ENCODE measurements at regions not wholly inside any gene's neighbourhood (a gene's known extent, or its start where the extent isn't known, plus 50 kb on each side); places are given as distances from the start of the nearest gene placed in this dataset.

DNA sequence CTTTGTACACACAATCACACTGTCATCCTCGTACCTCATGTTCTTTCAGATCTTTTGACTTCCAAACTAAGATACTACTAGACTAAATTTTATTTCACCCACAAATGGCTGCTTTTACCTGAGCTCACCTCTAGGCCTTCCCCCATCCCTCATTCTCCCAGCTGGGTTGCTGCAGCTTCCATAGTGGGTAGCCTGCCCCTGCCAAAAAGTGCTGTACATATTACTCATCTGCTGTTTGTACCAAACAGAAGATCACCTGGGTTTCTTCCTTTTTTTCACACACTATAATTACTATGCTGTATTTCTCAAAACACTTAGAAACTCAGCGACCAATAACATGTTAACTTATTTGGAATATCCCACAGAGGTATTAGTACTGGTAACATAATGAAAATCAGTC is 267.6 kb upstream of the PRDM1 start:
- no peak overlapping the region for H3K9ac ChIP-seq (ENCODE audit: insufficient read depth, low read depth, low read length)
- FAIRE-seq: no peak
- POLR2A ChIA-PET: no interaction called here
- no peak overlapping the region for H2AFZ ChIP-seq (ENCODE audit: low read length)
- in situ Hi-C loops (cut with HindIII; ENCODE audit: extremely low pct_ligation_motif_present, low pct_unique_long_range_greater_than_20kb) (no loop called here), intact Hi-C loops (cut with micrococcal nuclease; ENCODE audit: unreplicated experiment) (no loop called here)
- TF ChIP-seq RARG (CRISPR knock-in tag; IDR thresholded peaks at IDR 0.05; ENCODE audit: low read depth) (no peak), CBX2 (IDR thresholded peaks at IDR 0.05; ENCODE audit: low read depth, low read length) (no peak), CBX2 (CRISPR knock-in tag; IDR thresholded peaks at IDR 0.05; ENCODE audit: low read depth) (no peak), RAD21 (CRISPR knock-in tag; IDR thresholded peaks at IDR 0.05) (no peak), CBX1 (IDR thresholded peaks at IDR 0.05; ENCODE audit: low read depth) (no peak)
- H3K4me1 ChIP-seq (ENCODE audit: insufficient read depth, low read length): no peaks in the 10 kb centered on the region
- H4K20me1 ChIP-seq (ENCODE audit: insufficient read depth, low read length): no peaks in the 10 kb centered on the region
- no peaks in the 10 kb centered on the region for H3K79me2 ChIP-seq (ENCODE audit: insufficient read depth, low read length)
- ATAC-seq: no peak
- H3K27ac ChIP-seq (ENCODE audit: extremely low read length, insufficient read depth, low read length): no peak overlapping the region
- CTCF ChIA-PET (ENCODE audit: low intra/inter-chr PET ratio, low total read pairs): no interaction called here
- no TSS peak for BruUV-seq (replicated peaks)
- H3K36me3 ChIP-seq (replicated peaks in 1 of 2; ENCODE audit: control insufficient read depth in 1 of 2, insufficient read depth in 2 of 2, low read length in 2 of 2): no peaks in the 10 kb centered on the region
- no peak overlapping the region for H3K4me2 ChIP-seq (ENCODE audit: low read depth, low read length)
- H3K4me3 ChIP-seq (replicated peaks in 1 of 3; ENCODE audit: insufficient read depth in 1 of 3, low read depth in 2 of 3, low read length in 3 of 3): no peak overlapping the region
- H3K27me3 ChIP-seq (ENCODE audit: control insufficient read depth in 1 of 2, insufficient read depth in 2 of 2, low read length in 2 of 2): 0 out of 5 replicates have a peak, but pooled peaks cover 0 to 10% of the 10 kb centered on the region in 2 experiments
- H3K9me3 ChIP-seq (ENCODE audit: low read length): no peaks in the 10 kb centered on the region
- 0% methylated on average over 2 of the region's 2 CpGs for WGBS (ENCODE audit: low lambda C conversion rate)
- DNase-seq (ENCODE audit: low spot score): no peak

DNA sequence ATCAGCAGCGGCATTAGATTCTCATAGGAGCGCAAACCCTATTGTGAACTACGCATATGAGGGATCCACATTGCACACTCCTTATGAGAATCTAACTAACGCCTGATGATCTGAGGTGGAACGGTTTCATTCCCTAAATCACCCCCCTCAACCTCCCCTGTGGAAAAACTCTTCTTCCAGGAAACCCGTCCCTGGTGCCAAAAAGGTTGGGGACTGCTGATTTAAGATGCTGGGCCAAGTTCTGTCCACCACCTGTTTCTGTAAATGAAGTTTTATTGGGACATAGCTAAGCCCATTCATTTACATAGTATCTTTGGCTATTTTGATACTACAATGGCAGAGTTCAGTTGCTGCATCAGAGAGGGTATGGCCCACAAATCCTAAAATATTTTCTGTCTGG is 268.2 kb upstream of the PRDM1 start:
- Histone ChIP-seq H3K4me3 (replicated peaks in 1 of 3; ENCODE audit: insufficient read depth in 1 of 3, low read depth in 2 of 3, low read length in 3 of 3) (no peak overlapping the region), H3K79me2 (ENCODE audit: insufficient read depth, low read length) (no peaks in the 10 kb centered on the region), H3K27ac (ENCODE audit: extremely low read length, insufficient read depth, low read length) (no peak overlapping the region), H2AFZ (ENCODE audit: low read length) (no peak overlapping the region), H3K4me2 (ENCODE audit: low read depth, low read length) (no peak overlapping the region), H4K20me1 (ENCODE audit: insufficient read depth, low read length) (no peaks in the 10 kb centered on the region), H3K36me3 (replicated peaks in 1 of 2; ENCODE audit: control insufficient read depth in 1 of 2, insufficient read depth in 2 of 2, low read length in 2 of 2) (no peaks in the 10 kb centered on the region), H3K4me1 (ENCODE audit: insufficient read depth, low read length) (no peaks in the 10 kb centered on the region), H3K27me3 (ENCODE audit: control insufficient read depth in 1 of 2, insufficient read depth in 2 of 2, low read length in 2 of 2) (0 out of 5 replicates have a peak, but pooled peaks cover 0 to 10% of the 10 kb centered on the region in 2 experiments), H3K9me3 (ENCODE audit: low read length) (no peaks in the 10 kb centered on the region), H3K9ac (ENCODE audit: insufficient read depth, low read depth, low read length) (no peak overlapping the region)
- ChIA-PET POLR2A (no interaction called here), CTCF (ENCODE audit: low intra/inter-chr PET ratio, low total read pairs) (no interaction called here)
- WGBS (ENCODE audit: low lambda C conversion rate): 48% methylated on average over 6 of the region's 6 CpGs
- in situ Hi-C loops (cut with HindIII; ENCODE audit: extremely low pct_ligation_motif_present, low pct_unique_long_range_greater_than_20kb) (no loop called here), intact Hi-C loops (cut with micrococcal nuclease; ENCODE audit: unreplicated experiment) (no loop called here)
- ATAC-seq (no peak), FAIRE-seq (no peak), DNase-seq (ENCODE audit: low spot score) (no peak)
- no TSS peak for BruUV-seq (replicated peaks)
- TF ChIP-seq ZNF441 (CRISPR knock-in tag; IDR thresholded peaks at IDR 0.05; ENCODE audit: borderline replicate concordance) (no peak), ZNF253 (CRISPR knock-in tag; IDR thresholded peaks at IDR 0.05; ENCODE audit: borderline replicate concordance) (no peak), HOXA7 (CRISPR knock-in tag; IDR thresholded peaks at IDR 0.05) (no peak), RBM39 (IDR thresholded peaks at IDR 0.05; ENCODE audit: low read depth, low read length, poor library complexity, severe bottlenecking) (no peak), EZH2 (conservative IDR thresholded peaks at IDR 0.05; ENCODE audit: low read depth, low read length) (no peak), ATM (IDR thresholded peaks at IDR 0.05; ENCODE audit: borderline replicate concordance) (no peak), ZNF75D (CRISPR knock-in tag; IDR thresholded peaks at IDR 0.05; ENCODE audit: borderline replicate concordance) (no peak)
- TF ChIP-seq, protein P1, sequence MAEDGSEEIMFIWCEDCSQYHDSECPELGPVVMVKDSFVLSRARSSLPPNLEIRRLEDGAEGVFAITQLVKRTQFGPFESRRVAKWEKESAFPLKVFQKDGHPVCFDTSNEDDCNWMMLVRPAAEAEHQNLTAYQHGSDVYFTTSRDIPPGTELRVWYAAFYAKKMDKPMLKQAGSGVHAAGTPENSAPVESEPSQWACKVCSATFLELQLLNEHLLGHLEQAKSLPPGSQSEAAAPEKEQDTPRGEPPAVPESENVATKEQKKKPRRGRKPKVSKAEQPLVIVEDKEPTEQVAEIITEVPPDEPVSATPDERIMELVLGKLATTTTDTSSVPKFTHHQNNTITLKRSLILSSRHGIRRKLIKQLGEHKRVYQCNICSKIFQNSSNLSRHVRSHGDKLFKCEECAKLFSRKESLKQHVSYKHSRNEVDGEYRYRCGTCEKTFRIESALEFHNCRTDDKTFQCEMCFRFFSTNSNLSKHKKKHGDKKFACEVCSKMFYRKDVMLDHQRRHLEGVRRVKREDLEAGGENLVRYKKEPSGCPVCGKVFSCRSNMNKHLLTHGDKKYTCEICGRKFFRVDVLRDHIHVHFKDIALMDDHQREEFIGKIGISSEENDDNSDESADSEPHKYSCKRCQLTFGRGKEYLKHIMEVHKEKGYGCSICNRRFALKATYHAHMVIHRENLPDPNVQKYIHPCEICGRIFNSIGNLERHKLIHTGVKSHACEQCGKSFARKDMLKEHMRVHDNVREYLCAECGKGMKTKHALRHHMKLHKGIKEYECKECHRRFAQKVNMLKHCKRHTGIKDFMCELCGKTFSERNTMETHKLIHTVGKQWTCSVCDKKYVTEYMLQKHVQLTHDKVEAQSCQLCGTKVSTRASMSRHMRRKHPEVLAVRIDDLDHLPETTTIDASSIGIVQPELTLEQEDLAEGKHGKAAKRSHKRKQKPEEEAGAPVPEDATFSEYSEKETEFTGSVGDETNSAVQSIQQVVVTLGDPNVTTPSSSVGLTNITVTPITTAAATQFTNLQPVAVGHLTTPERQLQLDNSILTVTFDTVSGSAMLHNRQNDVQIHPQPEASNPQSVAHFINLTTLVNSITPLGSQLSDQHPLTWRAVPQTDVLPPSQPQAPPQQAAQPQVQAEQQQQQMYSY (CRISPR knock-in tag; IDR thresholded peaks at IDR 0.05): no peak
- TF ChIP-seq, protein P2, sequence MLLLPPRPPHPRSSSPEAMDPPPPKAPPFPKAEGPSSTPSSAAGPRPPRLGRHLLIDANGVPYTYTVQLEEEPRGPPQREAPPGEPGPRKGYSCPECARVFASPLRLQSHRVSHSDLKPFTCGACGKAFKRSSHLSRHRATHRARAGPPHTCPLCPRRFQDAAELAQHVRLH (CRISPR knock-in tag; IDR thresholded peaks at IDR 0.05; ENCODE audit: borderline replicate concordance, low read depth): no peak
